H1 (cell line): ENCODE measurements at regions not wholly inside any gene's neighbourhood (a gene's known extent, or its start where the extent isn't known, plus 50 kb on each side); places are given as distances from the start of the nearest gene placed in this dataset.
"Not testable (repeated sequence)": the region's sequence is repeated elsewhere in the genome, so short reads cannot be mapped to it uniquely, and the experiment has no call there.

Experiments used
- CTCF ChIA-PET: fragments of 300-600 bp; sonication (Branson Sonifier 250); formaldehyde crosslinking; loops from one replicate; lab custom pipeline; 2021; ENCODE audit not compliant: partially characterized antibody; lab: Charles Lee
- POLR2A ChIA-PET: fragments of 300-600 bp; sonication (Branson Sonifier 250); formaldehyde crosslinking; loops from one replicate; lab custom pipeline; 2021; ENCODE audit warnings: inconsistent platforms; ENCODE audit not compliant: partially characterized antibody; lab: Charles Lee
- DNase-seq, 2 experiments: peaks; one replicate each; pipeline versions ENCODE4 v3.0.0 to v3.0.0-alpha.2; 2010 to 2022; ENCODE audit warnings: low spot score in 2 of 2, low read depth in 1 of 2, mixed read lengths in 1 of 2
- FAIRE-seq: peaks from 2 replicates; lab custom pipeline; 2011; peaks lifted over from hg19 to GRCh38; lab: Jason Lieb, UNC
- H2AFZ ChIP-seq: 2 replicates; pipeline ENCODE4 v1.8.1; 2012; ENCODE audit warnings: low read length, inconsistent platforms
- H2AK5ac ChIP-seq: 2 replicates; pipeline ENCODE4 v1.6.1; 2013; ENCODE audit warnings: low read depth, low read length
- H2BK120ac ChIP-seq: replicated peaks from 2 replicates; pipeline ENCODE3; 2013; ENCODE audit warnings: low read depth, low read length, inconsistent platforms
- H2BK12ac ChIP-seq: 2 replicates; pipeline ENCODE4 v1.6.1; 2013; ENCODE audit warnings: low read depth, low read length
- H2BK15ac ChIP-seq: 2 replicates; pipeline ENCODE4 v1.6.1; 2013; ENCODE audit warnings: low read length
- H2BK20ac ChIP-seq: 2 replicates; pipeline ENCODE4 v1.6.1; 2013; ENCODE audit warnings: low read length
- H2BK5ac ChIP-seq: 2 replicates; pipeline ENCODE4 v1.6.1; 2013; ENCODE audit warnings: low read depth, low read length
- H3K14ac ChIP-seq: 2 replicates; pipeline ENCODE4 v1.6.1; 2013; ENCODE audit warnings: inconsistent platforms; ENCODE audit not compliant: insufficient read length
- H3K18ac ChIP-seq: 2 replicates; pipeline ENCODE4 v1.6.1; 2013; ENCODE audit warnings: low read length; ENCODE audit errors: extremely low read depth
- H3K23ac ChIP-seq: 2 replicates; pipeline ENCODE4 v1.6.1; 2013; ENCODE audit warnings: inconsistent platforms; ENCODE audit not compliant: insufficient read length
- H3K23me2 ChIP-seq: 2 replicates; pipeline ENCODE4 v1.6.1; 2013; ENCODE audit warnings: low read depth, low read length
- H3K27ac ChIP-seq: 2 replicates; pipeline ENCODE4 v1.6.1; 2011; ENCODE audit warnings: low read depth, low read length, inconsistent platforms
- H3K27me3 ChIP-seq, 4 experiments: replicated peaks in 1 of 4; 1 replicate in 1 of 4; 2 replicates in 3 of 4; pipeline versions ENCODE4 v1.6.1 to v1.8.1; 2011 to 2013; ENCODE audit warnings: low read length in 3 of 4, mild to moderate bottlenecking in 3 of 4, inconsistent platforms in 2 of 4, mixed read lengths in 2 of 4, moderate library complexity in 1 of 4; ENCODE audit not compliant: control insufficient read depth in 3 of 4, insufficient read depth in 3 of 4; ENCODE audit errors: extremely low read depth in 1 of 4
- H3K36me3 ChIP-seq, 4 experiments: 2 replicates each; pipeline versions ENCODE4 v1.6.1 to v1.8.1; 2011 to 2013; ENCODE audit warnings: mild to moderate bottlenecking in 4 of 4, low read length in 3 of 4, moderate library complexity in 2 of 4, control low read depth in 1 of 4, inconsistent platforms in 1 of 4; ENCODE audit not compliant: insufficient read depth in 4 of 4, control insufficient read depth in 2 of 4
- H3K4ac ChIP-seq: replicated peaks from 2 replicates; pipeline ENCODE3; 2013; ENCODE audit warnings: low read length, low read depth, mixed read lengths, inconsistent platforms; ENCODE audit not compliant: insufficient read length
- H3K4me1 ChIP-seq, 4 experiments: replicated peaks in 1 of 4; 1 replicate in 1 of 4; 2 replicates in 3 of 4; pipeline versions ENCODE4 v1.6.1 to v1.8.1; 2011 to 2013; ENCODE audit warnings: low read length in 3 of 4, inconsistent platforms in 2 of 4, mixed read lengths in 1 of 4; ENCODE audit not compliant: insufficient read depth in 4 of 4, control insufficient read depth in 3 of 4
- H3K4me2 ChIP-seq, 2 experiments: 2 replicates each; pipeline versions ENCODE4 v1.6.1 to v1.8.1; 2011 to 2013; ENCODE audit warnings: low read depth in 2 of 2, low read length in 2 of 2, control low read depth in 1 of 2, inconsistent platforms in 1 of 2, mild to moderate bottlenecking in 1 of 2; ENCODE audit not compliant: insufficient read depth in 1 of 2
- H3K4me3 ChIP-seq, 4 experiments: fragments of 200-600, 300-600 bp in 1 of 4; sonication (generic), shearing (Covaris generic), sonication (Bioruptor Twin) in 1 of 4; 2 replicates each; pipeline versions ENCODE4 v1.5.1 to v1.8.1; 2011 to 2016; ENCODE audit warnings: low read length in 4 of 4, low read depth in 3 of 4, control low read depth in 2 of 4, inconsistent platforms in 2 of 4, mild to moderate bottlenecking in 2 of 4, mixed read lengths in 1 of 4, moderate library complexity in 1 of 4; ENCODE audit not compliant: insufficient read depth in 2 of 4; ENCODE audit errors: extremely low read depth in 1 of 4
- H3K56ac ChIP-seq: replicated peaks from 2 replicates; pipeline ENCODE3; 2013; ENCODE audit warnings: low read depth, mild to moderate bottlenecking, mixed read lengths, low read length, inconsistent platforms; ENCODE audit not compliant: insufficient read length
- H3K79me1 ChIP-seq: 2 replicates; pipeline ENCODE4 v1.6.1; 2013; ENCODE audit warnings: low read depth, low read length, control low read depth
- H3K79me2 ChIP-seq, 2 experiments: 2 replicates each; pipeline versions ENCODE4 v1.6.1 to v1.8.1; 2012 to 2013; ENCODE audit warnings: low read length in 2 of 2, mild to moderate bottlenecking in 2 of 2, inconsistent platforms in 1 of 2; ENCODE audit not compliant: insufficient read depth in 2 of 2, control insufficient read depth in 1 of 2
- H3K9ac ChIP-seq, 4 experiments: replicated peaks in 1 of 4; 1 replicate in 1 of 4; 2 replicates in 3 of 4; pipeline versions ENCODE4 v1.6.1 to v1.8.1; 2011 to 2013; ENCODE audit warnings: low read depth in 3 of 4, low read length in 3 of 4, control low read depth in 2 of 4, mild to moderate bottlenecking in 2 of 4, moderate library complexity in 2 of 4, inconsistent platforms in 1 of 4; ENCODE audit errors: extremely low read depth in 1 of 4
- H3K9me3 ChIP-seq, 2 experiments: 2 replicates each; pipeline versions ENCODE4 v1.6.1 to v1.8.1; 2012 to 2013; ENCODE audit warnings: mild to moderate bottlenecking in 2 of 2, moderate library complexity in 2 of 2, control low read depth in 1 of 2, inconsistent platforms in 1 of 2, low read depth in 1 of 2, low read length in 1 of 2, mixed read lengths in 1 of 2; ENCODE audit not compliant: insufficient read depth in 2 of 2
- H4K20me1 ChIP-seq, 2 experiments: replicated peaks in 1 of 2; 2 replicates each; pipeline versions ENCODE3 to v1.8.1; 2011 to 2013; ENCODE audit warnings: inconsistent platforms in 2 of 2, low read length in 2 of 2, mild to moderate bottlenecking in 1 of 2; ENCODE audit not compliant: insufficient read depth in 2 of 2, control insufficient read depth in 1 of 2
- H4K5ac ChIP-seq: 2 replicates; pipeline ENCODE4 v1.6.1; 2013; ENCODE audit warnings: low read length, low read depth, mixed read lengths, inconsistent platforms; ENCODE audit not compliant: insufficient read length
- H4K8ac ChIP-seq: 2 replicates; pipeline ENCODE4 v1.8.0; 2013; ENCODE audit warnings: mild to moderate bottlenecking, moderate library complexity, low read length, inconsistent platforms; ENCODE audit not compliant: insufficient read depth; ENCODE audit errors: extremely low read depth
- H4K91ac ChIP-seq: replicated peaks from 2 replicates; pipeline ENCODE3; 2013; ENCODE audit warnings: low read length, mixed read lengths, inconsistent platforms; ENCODE audit not compliant: insufficient read length
- ASH2L ChIP-seq: fragments of 200-600, 300-600 bp; sonication (generic); IDR thresholded peaks from one replicate; pipeline ENCODE4 v1.7.1; 2017; ENCODE audit warnings: low read length
- BRCA1 ChIP-seq: IDR thresholded peaks from 2 replicates; pipeline ENCODE4 v1.6.1; 2012; ENCODE audit warnings: low read depth, low read length, improper control_type of control experiment
- CREB1 ChIP-seq: IDR thresholded peaks from 2 replicates; pipeline ENCODE4 v1.6.1; 2012; ENCODE audit warnings: inconsistent platforms
- CTBP2 ChIP-seq: IDR thresholded peaks from 2 replicates; pipeline ENCODE4 v1.7.0; 2011; ENCODE audit warnings: borderline replicate concordance, mild to moderate bottlenecking, moderate library complexity, mixed read lengths, low read length; ENCODE audit not compliant: insufficient read depth, insufficient read length
- GTF2F1 ChIP-seq: IDR thresholded peaks from 2 replicates; pipeline ENCODE4 v1.6.1; 2012; ENCODE audit warnings: low read depth, low read length, improper control_type of control experiment, borderline replicate concordance
- PHF8 ChIP-seq: fragments of 200-600 bp; sonication (generic); conservative IDR thresholded peaks from 2 replicates; pipeline ENCODE4 v1.7.1; 2012; ENCODE audit warnings: low read depth, mild to moderate bottlenecking, inconsistent platforms, low read length, moderate library complexity
- WGBS, 2 experiments: shearing (Covaris generic) in 1 of 2; methylation state at CpG; one replicate each; pipeline versions ENCODE4 v1.1.6 to v1.1.7; 2013 to 2015; ENCODE audit warnings: low lambda C conversion rate in 2 of 2, mixed read lengths in 2 of 2, inconsistent platforms in 1 of 2, low coverage in 1 of 2, missing lambda C conversion rate in 1 of 2; ENCODE audit not compliant: insufficient replicate concordance in 2 of 2, insufficient coverage in 1 of 2, insufficient read length in 1 of 2; ENCODE audit errors: extremely low coverage in 1 of 2, missing lambda C conversion rate in 1 of 2; 5-methylcytosine and 5-hydroxymethylcytosine counted together

GRCh38 chrX:55163171-55163570 is 57.0 kb upstream of the PAGE5 start (continued):
- no peak for TF ChIP-seq GTF2F1
- no peak for TF ChIP-seq ASH2L
- no peak for TF ChIP-seq PHF8
- TF ChIP-seq CREB1 = no peak
- no peak for TF ChIP-seq CTBP2
- no peak for TF ChIP-seq BRCA1

GRCh38 chrX:55165026-55165425 is 55.1 kb upstream of the PAGE5 start:
- H2BK5ac ChIP-seq, H3K36me3 ChIP-seq, H3K27ac ChIP-seq, H3K4me1 ChIP-seq, H3K9ac ChIP-seq, H2BK20ac ChIP-seq, H2BK120ac ChIP-seq, H2BK15ac ChIP-seq, H3K79me1 ChIP-seq, H3K4me3 ChIP-seq, H4K91ac ChIP-seq, H3K23me2 ChIP-seq, DNase-seq, H3K56ac ChIP-seq, H3K27me3 ChIP-seq, H2BK12ac ChIP-seq, H3K23ac ChIP-seq, H3K14ac ChIP-seq, H3K18ac ChIP-seq, H3K4me2 ChIP-seq, H2AFZ ChIP-seq, H4K8ac ChIP-seq, H3K4ac ChIP-seq, H3K79me2 ChIP-seq, H4K20me1 ChIP-seq, H2AK5ac ChIP-seq, CTCF ChIA-PET, H4K5ac ChIP-seq, H3K9me3 ChIP-seq, POLR2A ChIA-PET: not testable (repeated sequence)
- FAIRE-seq = peak; percentile 48
- WGBS, 2 experiments = 73% methylated on average over 3 of the region's 4 CpGs; no CpG with 5 or more reads in 1 of the 2 experiments
